NCI-H2029 treated with DMSO at 0.1 percent for 48 hours (cell line): ENCODE measurements at regions not wholly inside any gene's neighbourhood (a gene's known extent, or its start where the extent isn't known, plus 50 kb on each side); places are given as distances from the start of the nearest gene placed in this dataset.

Experiments
- DNase-seq: peaks from one replicate; lab custom pipeline; 2025; lab: John Stamatoyannopoulos, UW

- no peak for DNase-seq
Measured at GRCh38 chr16:5905935-5906334, 808.3 kb upstream of the EEF2KMT start.

- no peak for DNase-seq
Measured at GRCh38 chr16:5903832-5904231, 806.2 kb upstream of the EEF2KMT start.

- no peak for DNase-seq
Measured at GRCh38 chr16:5903153-5903552, 805.6 kb upstream of the EEF2KMT start.

GRCh38 chr16:5900046-5900445, 802.5 kb upstream of the EEF2KMT start:
- DNase-seq: no peak

GRCh38 chr16:5895976-5896375, 798.4 kb upstream of the EEF2KMT start:
- DNase-seq: no peak

GRCh38 chr16:5895137-5895536, 797.5 kb upstream of the EEF2KMT start:
- DNase-seq: no peak

- DNase-seq: no peak
Measured at GRCh38 chr16:5891296-5891695, 793.7 kb upstream of the EEF2KMT start.

GRCh38 chr16:5885521-5885920, 787.9 kb upstream of the EEF2KMT start:
- DNase-seq: no peak

GRCh38 chr16:5884996-5885395, 787.4 kb upstream of the EEF2KMT start:
- no peak for DNase-seq

- no peak for DNase-seq
Measured at GRCh38 chr16:5884339-5884738, 786.7 kb upstream of the EEF2KMT start.

GRCh38 chr16:5882087-5882640, 784.6 kb upstream of the EEF2KMT start:
- DNase-seq: no peak

- DNase-seq: no peak
Measured at GRCh38 chr16:5875416-5875815, 777.8 kb upstream of the EEF2KMT start.

GRCh38 chr16:5874899-5875298, 777.3 kb upstream of the EEF2KMT start:
- DNase-seq: no peak

- no peak for DNase-seq
Measured at GRCh38 chr16:5873221-5873620, 775.6 kb upstream of the EEF2KMT start.

GRCh38 chr16:5870886-5871691, 773.5 kb upstream of the EEF2KMT start:
- no peak for DNase-seq

- DNase-seq: no peak
Measured at GRCh38 chr16:5867250-5867649, 769.7 kb upstream of the EEF2KMT start.

GRCh38 chr16:5865236-5865635, 767.6 kb upstream of the EEF2KMT start:
- DNase-seq: no peak

GRCh38 chr16:5863071-5863606, 765.5 kb upstream of the EEF2KMT start:
- DNase-seq: no peak

- no peak for DNase-seq
Measured at GRCh38 chr16:5862103-5862840, 764.7 kb upstream of the EEF2KMT start.

- DNase-seq: no peak
Measured at GRCh38 chr16:5861241-5861640, 763.6 kb upstream of the EEF2KMT start.

- no peak for DNase-seq
Measured at GRCh38 chr16:5858180-5858579, 760.6 kb upstream of the EEF2KMT start.

- DNase-seq: no peak
Measured at GRCh38 chr16:5854027-5854426, 756.4 kb upstream of the EEF2KMT start.

- no peak for DNase-seq
Measured at GRCh38 chr16:5852151-5852550, 754.6 kb upstream of the EEF2KMT start.
